GM12892 (cell line): ENCODE measurements at regions not wholly inside any gene's neighbourhood (a gene's known extent, or its start where the extent isn't known, plus 50 kb on each side); places are given as distances from the start of the nearest gene placed in this dataset.
"Not testable (repeated sequence)": the region's sequence is repeated elsewhere in the genome, so short reads cannot be mapped to it uniquely, and the experiment has no call there.

Experiments
- POLR2A ChIP-seq: IDR thresholded peaks from 2 replicates; pipeline ENCODE4 v1.6.1; 2011; ENCODE audit warnings: low read depth, low read length, control low read depth
- POLR2AphosphoS5 ChIP-seq: IDR thresholded peaks from 2 replicates; pipeline ENCODE4 v1.6.1; 2011; ENCODE audit warnings: low read depth, low read length, control low read depth
- TAF1 ChIP-seq: IDR thresholded peaks from 2 replicates; pipeline ENCODE4 v1.6.1; 2011; ENCODE audit warnings: low read depth, mild to moderate bottlenecking, control low read depth, low read length, borderline replicate concordance

GRCh38 chr4:74509363-74509762 is 64.4 kb downstream of the AREG start:
- not testable (repeated sequence) for TF ChIP-seq POLR2A, TAF1, POLR2AphosphoS5
